Lower leg skin (tissue), 3 donors: ENCODE measurements at regions not wholly inside any gene's neighbourhood (a gene's known extent, or its start where the extent isn't known, plus 50 kb on each side); places are given as distances from the start of the nearest gene placed in this dataset.

Source experiments
- POLR2A ChIP-seq, 2 donors: fragments of 450-650 bp; IDR thresholded peaks; one replicate each; pipeline ENCODE4 v1.6.1; 2016 to 2017; ENCODE audit warnings: antibody characterized with exemption in 2 of 2, mild to moderate bottlenecking in 1 of 2, moderate library complexity in 1 of 2
- TF ChIP-seq, protein P1 (sequence below), 3 donors: fragments of 450-650 bp; IDR thresholded peaks; one replicate each; pipeline ENCODE4 v1.5.1; 2016; ENCODE audit warnings: antibody characterized with exemption in 3 of 3, mild to moderate bottlenecking in 3 of 3, moderate library complexity in 2 of 3

DNA sequence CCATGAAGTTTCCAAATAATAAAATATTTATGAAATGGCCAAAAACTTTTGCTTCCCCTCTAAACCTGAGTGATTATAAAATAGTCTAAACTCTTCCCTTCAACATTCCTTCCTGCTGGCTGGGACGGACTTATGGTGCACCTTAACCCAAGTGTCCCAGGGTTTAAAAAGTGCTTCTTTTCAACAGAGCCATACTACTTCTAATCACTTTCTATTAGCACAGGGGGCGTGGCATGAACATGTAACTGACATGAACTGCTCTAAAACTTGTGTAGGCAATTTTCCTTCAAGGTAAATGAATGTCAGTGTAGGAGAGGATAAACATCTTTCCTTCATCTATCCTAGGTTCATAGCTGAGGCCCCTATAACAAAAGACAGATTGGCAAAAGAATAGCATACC is 163.6 kb upstream of the RIMS1 start:
- TF ChIP-seq, protein P1, sequence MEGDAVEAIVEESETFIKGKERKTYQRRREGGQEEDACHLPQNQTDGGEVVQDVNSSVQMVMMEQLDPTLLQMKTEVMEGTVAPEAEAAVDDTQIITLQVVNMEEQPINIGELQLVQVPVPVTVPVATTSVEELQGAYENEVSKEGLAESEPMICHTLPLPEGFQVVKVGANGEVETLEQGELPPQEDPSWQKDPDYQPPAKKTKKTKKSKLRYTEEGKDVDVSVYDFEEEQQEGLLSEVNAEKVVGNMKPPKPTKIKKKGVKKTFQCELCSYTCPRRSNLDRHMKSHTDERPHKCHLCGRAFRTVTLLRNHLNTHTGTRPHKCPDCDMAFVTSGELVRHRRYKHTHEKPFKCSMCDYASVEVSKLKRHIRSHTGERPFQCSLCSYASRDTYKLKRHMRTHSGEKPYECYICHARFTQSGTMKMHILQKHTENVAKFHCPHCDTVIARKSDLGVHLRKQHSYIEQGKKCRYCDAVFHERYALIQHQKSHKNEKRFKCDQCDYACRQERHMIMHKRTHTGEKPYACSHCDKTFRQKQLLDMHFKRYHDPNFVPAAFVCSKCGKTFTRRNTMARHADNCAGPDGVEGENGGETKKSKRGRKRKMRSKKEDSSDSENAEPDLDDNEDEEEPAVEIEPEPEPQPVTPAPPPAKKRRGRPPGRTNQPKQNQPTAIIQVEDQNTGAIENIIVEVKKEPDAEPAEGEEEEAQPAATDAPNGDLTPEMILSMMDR (IDR thresholded peaks at IDR 0.05): no peak
- TF ChIP-seq POLR2A (IDR thresholded peaks at IDR 0.05): no peak
